ENCODE measurements at regions not wholly inside any gene's neighbourhood (a gene's known extent, or its start where the extent isn't known, plus 50 kb on each side); places are given as distances from the start of the nearest gene placed in this dataset.

- no peak for DNase-seq (ENCODE audit: extremely low spot score)
- no peak for TF ChIP-seq FOXK2 (IDR thresholded peaks at IDR 0.05)
- TF ChIP-seq SP1 (IDR thresholded peaks at IDR 0.05) = no peak
- no peak for TF ChIP-seq L3MBTL2 (conservative IDR thresholded peaks at IDR 0.05)
- TF ChIP-seq ZNF384 (IDR thresholded peaks at IDR 0.05) = no peak
- TF ChIP-seq BHLHE40 (IDR thresholded peaks at IDR 0.05; ENCODE audit: borderline replicate concordance) = no peak
- no peak for TF ChIP-seq ELF4 (IDR thresholded peaks at IDR 0.05)
- no peak for TF ChIP-seq HDGF (IDR thresholded peaks at IDR 0.05; ENCODE audit: borderline replicate concordance)
- TF ChIP-seq LEF1 (IDR thresholded peaks at IDR 0.05; ENCODE audit: borderline replicate concordance) = no peak
- TF ChIP-seq ARNT (IDR thresholded peaks at IDR 0.05) = no peak
- POLR2A ChIA-PET = no interaction called here
- CTCF ChIA-PET = no interaction called here
Measured at GRCh38 chr10:46230615-46231014, 56.2 kb upstream of the ANTXRL start.

GRCh38 chr10:46231087-46231486, 55.7 kb upstream of the ANTXRL start:
- no peak for DNase-seq (ENCODE audit: extremely low spot score)
- TF ChIP-seq LEF1 (IDR thresholded peaks at IDR 0.05; ENCODE audit: borderline replicate concordance) = no peak
- ChIA-PET POLR2A (no interaction called here), CTCF (no interaction called here)

DNA sequence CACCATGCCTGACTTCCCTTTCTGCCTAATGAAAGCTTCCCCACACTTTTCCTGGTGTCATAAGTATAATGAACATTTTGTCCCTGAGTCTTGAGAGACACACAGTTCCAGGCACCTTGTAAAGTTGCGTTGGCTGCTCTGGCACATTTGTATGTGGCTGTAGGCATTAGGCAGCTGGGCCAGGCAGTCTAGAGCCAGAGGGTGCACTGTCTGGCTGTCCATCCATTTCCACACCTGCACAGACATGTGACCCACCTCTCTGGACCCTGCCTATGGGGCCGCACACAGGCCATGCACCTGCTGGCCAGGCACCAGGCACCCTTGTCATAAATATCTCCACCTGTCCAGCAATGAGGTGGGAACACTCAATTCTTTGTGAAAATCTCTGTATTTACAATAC, 54.7 kb upstream of the ANTXRL start:
- POLR2A ChIA-PET = no interaction called here
- DNase-seq (ENCODE audit: extremely low spot score) = no peak
- TF ChIP-seq L3MBTL2 (conservative IDR thresholded peaks at IDR 0.05) (no peak), ARNT (IDR thresholded peaks at IDR 0.05) (no peak), ELF4 (IDR thresholded peaks at IDR 0.05) (no peak), FOXM1 (IDR thresholded peaks at IDR 0.05; ENCODE audit: borderline replicate concordance) (no peak), HDGF (IDR thresholded peaks at IDR 0.05; ENCODE audit: borderline replicate concordance) (no peak), TARDBP (IDR thresholded peaks at IDR 0.05) (no peak), FOXA1 (IDR thresholded peaks at IDR 0.05) (no peak), BHLHE40 (IDR thresholded peaks at IDR 0.05; ENCODE audit: borderline replicate concordance) (no peak), NFRKB (IDR thresholded peaks at IDR 0.05) (no peak), CTBP1 (IDR thresholded peaks at IDR 0.05; ENCODE audit: borderline replicate concordance) (no peak), LEF1 (IDR thresholded peaks at IDR 0.05; ENCODE audit: borderline replicate concordance) (no peak), SP1 (IDR thresholded peaks at IDR 0.05) (no peak), FOXK2 (IDR thresholded peaks at IDR 0.05) (no peak), ZNF384 (IDR thresholded peaks at IDR 0.05) (no peak), SUZ12 (IDR thresholded peaks at IDR 0.05) (no peak)
- TF ChIP-seq, protein P1, sequence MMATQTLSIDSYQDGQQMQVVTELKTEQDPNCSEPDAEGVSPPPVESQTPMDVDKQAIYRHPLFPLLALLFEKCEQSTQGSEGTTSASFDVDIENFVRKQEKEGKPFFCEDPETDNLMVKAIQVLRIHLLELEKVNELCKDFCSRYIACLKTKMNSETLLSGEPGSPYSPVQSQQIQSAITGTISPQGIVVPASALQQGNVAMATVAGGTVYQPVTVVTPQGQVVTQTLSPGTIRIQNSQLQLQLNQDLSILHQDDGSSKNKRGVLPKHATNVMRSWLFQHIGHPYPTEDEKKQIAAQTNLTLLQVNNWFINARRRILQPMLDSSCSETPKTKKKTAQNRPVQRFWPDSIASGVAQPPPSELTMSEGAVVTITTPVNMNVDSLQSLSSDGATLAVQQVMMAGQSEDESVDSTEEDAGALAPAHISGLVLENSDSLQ (IDR thresholded peaks at IDR 0.05) = no peak
- CTCF ChIA-PET = interaction anchor here (0.5 kb wide), 1 partner anchor 245 kb away, joined by 3 read pairs; no protein-coding TSS in a partner anchor

DNA sequence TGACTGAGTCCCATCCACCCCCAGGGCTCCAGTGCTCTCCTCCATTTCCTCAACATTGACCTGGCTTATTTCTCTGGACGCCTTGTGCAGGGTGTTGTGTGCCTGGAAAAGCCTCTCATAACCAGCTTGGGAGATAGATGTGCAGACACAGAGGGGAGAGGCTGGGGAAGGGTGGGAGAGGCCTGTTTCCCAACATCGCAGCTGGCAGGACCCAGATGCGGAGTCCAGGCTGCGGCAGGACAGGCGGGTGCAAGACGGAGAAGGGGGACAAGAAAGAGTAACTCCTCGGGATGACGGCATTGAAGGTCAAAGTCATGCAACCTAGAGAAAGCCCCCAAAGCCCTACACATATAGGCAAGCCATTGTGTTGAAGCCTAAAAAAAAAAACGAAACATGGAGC, 54.1 kb upstream of the ANTXRL start:
- TF ChIP-seq ELF4 (IDR thresholded peaks at IDR 0.05) (no peak), FOXA1 (IDR thresholded peaks at IDR 0.05) (no peak), TARDBP (IDR thresholded peaks at IDR 0.05) (no peak), CTBP1 (IDR thresholded peaks at IDR 0.05; ENCODE audit: borderline replicate concordance) (no peak), SP1 (IDR thresholded peaks at IDR 0.05) (no peak), ARNT (IDR thresholded peaks at IDR 0.05) (no peak), FOXM1 (IDR thresholded peaks at IDR 0.05; ENCODE audit: borderline replicate concordance) (no peak), BHLHE40 (IDR thresholded peaks at IDR 0.05; ENCODE audit: borderline replicate concordance) (no peak), ZNF384 (IDR thresholded peaks at IDR 0.05) (no peak), SUZ12 (IDR thresholded peaks at IDR 0.05) (no peak), NFRKB (IDR thresholded peaks at IDR 0.05) (no peak), L3MBTL2 (conservative IDR thresholded peaks at IDR 0.05) (no peak), LEF1 (IDR thresholded peaks at IDR 0.05; ENCODE audit: borderline replicate concordance) (no peak), HDGF (IDR thresholded peaks at IDR 0.05; ENCODE audit: borderline replicate concordance) (no peak), FOXK2 (IDR thresholded peaks at IDR 0.05) (no peak)
- TF ChIP-seq, protein P1 (IDR thresholded peaks at IDR 0.05) = no peak
- no peak for DNase-seq (ENCODE audit: extremely low spot score)
- ChIA-PET POLR2A (no interaction called here), CTCF (no interaction called here)

DNA sequence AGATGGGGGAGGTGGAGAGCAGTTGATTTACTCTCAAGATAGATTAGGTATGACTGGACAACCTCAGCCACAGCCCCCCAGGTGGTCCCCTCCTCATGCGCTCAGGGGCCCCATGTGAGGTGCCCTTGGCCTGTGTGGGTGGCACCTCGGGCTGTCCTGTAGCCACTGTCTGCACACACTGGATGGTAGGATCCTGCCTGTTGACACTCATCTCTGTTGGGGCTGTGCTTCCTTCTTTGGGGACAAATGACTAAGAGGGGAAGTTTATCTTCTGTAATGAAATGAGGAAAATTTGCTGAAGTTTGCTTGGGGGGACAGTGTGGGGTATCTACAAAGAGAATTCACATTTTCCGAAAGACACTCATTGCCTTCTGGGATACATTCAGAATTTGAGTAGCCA, 53.6 kb upstream of the ANTXRL start:
- TF ChIP-seq HDGF (IDR thresholded peaks at IDR 0.05; ENCODE audit: borderline replicate concordance) (no peak), FOXM1 (IDR thresholded peaks at IDR 0.05; ENCODE audit: borderline replicate concordance) (no peak), LEF1 (IDR thresholded peaks at IDR 0.05; ENCODE audit: borderline replicate concordance) (no peak), CTBP1 (IDR thresholded peaks at IDR 0.05; ENCODE audit: borderline replicate concordance) (no peak), ZNF384 (IDR thresholded peaks at IDR 0.05) (no peak), SUZ12 (IDR thresholded peaks at IDR 0.05) (no peak), TARDBP (IDR thresholded peaks at IDR 0.05) (no peak), L3MBTL2 (conservative IDR thresholded peaks at IDR 0.05) (no peak), NFRKB (IDR thresholded peaks at IDR 0.05) (no peak), BHLHE40 (IDR thresholded peaks at IDR 0.05; ENCODE audit: borderline replicate concordance) (no peak), ELF4 (IDR thresholded peaks at IDR 0.05) (no peak), SP1 (IDR thresholded peaks at IDR 0.05) (no peak), ARNT (IDR thresholded peaks at IDR 0.05) (no peak), FOXA1 (IDR thresholded peaks at IDR 0.05) (no peak), FOXK2 (IDR thresholded peaks at IDR 0.05) (no peak)
- TF ChIP-seq, protein P1 (IDR thresholded peaks at IDR 0.05) = no peak
- ChIA-PET CTCF (no interaction called here), POLR2A (no interaction called here)
- no peak for DNase-seq (ENCODE audit: extremely low spot score)

DNA sequence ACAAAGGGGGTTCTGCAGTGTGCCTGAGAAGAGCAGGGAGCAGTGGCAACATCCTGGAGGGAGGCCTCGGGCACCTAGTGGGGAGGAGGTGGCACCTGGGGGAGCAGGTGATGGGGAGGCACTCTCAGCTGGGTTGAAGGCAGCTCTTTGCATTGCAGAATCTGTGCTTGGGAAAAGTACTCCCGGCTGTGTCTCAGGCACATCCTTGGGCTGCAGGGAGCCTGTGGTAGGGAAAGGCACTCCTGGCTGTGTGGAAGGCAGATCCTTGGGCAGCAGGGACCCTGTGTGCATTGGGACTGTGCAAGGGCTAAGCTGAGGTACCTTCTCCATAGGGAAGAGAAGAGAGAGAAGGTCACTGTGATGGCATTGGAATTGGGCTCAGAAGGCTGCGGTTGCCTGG, 52.8 kb upstream of the ANTXRL start:
- POLR2A ChIA-PET = no interaction called here
- DNase-seq (ENCODE audit: extremely low spot score) = no peak
- CTCF ChIA-PET = no interaction called here
- no peak for TF ChIP-seq SUZ12 (IDR thresholded peaks at IDR 0.05)
- no peak for TF ChIP-seq L3MBTL2 (conservative IDR thresholded peaks at IDR 0.05)
- no peak for TF ChIP-seq FOXK2 (IDR thresholded peaks at IDR 0.05)
- TF ChIP-seq ELF4 (IDR thresholded peaks at IDR 0.05) = no peak
- TF ChIP-seq ARNT (IDR thresholded peaks at IDR 0.05) = no peak
- TF ChIP-seq ZNF384 (IDR thresholded peaks at IDR 0.05) = no peak
- no peak for TF ChIP-seq LEF1 (IDR thresholded peaks at IDR 0.05; ENCODE audit: borderline replicate concordance)
